Neural cell (in vitro differentiated cells): ENCODE measurements at regions not wholly inside any gene's neighbourhood (a gene's known extent, or its start where the extent isn't known, plus 50 kb on each side); places are given as distances from the start of the nearest gene placed in this dataset.

Source experiments
- H2AFZ ChIP-seq: fragments of 200-600, 300-800 bp; sonication (generic), shearing (Covaris generic); 2 replicates; pipeline ENCODE4 v1.6.0; 2014; ENCODE audit warnings: low read depth, mild to moderate bottlenecking, antibody characterized with exemption, low read length, moderate library complexity
- H3F3A ChIP-seq: fragments of 200-600 bp; shearing (Covaris generic); 2 replicates; pipeline ENCODE4 v1.6.1; 2016; ENCODE audit warnings: mild to moderate bottlenecking, moderate library complexity, mixed read lengths, antibody characterized with exemption, low read length; ENCODE audit not compliant: insufficient read depth, poor library complexity, severe bottlenecking
- H3K27ac ChIP-seq: fragments of 200-600, 300-800 bp; sonication (generic), shearing (Covaris generic); 2 replicates; pipeline ENCODE4 v1.5.1; 2014; ENCODE audit warnings: mild to moderate bottlenecking, low read length, moderate library complexity
- H3K27me3 ChIP-seq: fragments of 300-800, 200-600 bp; sonication (generic), shearing (Covaris generic); 2 replicates; pipeline ENCODE4 v1.6.0; 2014; ENCODE audit warnings: mild to moderate bottlenecking, low read depth, low read length, moderate library complexity; ENCODE audit not compliant: insufficient read depth
- H3K36me3 ChIP-seq: fragments of 300-800, 200-600 bp; sonication (generic), shearing (Covaris generic); 2 replicates; pipeline ENCODE4 v1.5.1; 2014; ENCODE audit warnings: mild to moderate bottlenecking, antibody characterized with exemption, low read length, moderate library complexity; ENCODE audit not compliant: insufficient read depth
- H3K4me2 ChIP-seq: fragments of 300-800, 200-600 bp; sonication (generic), shearing (Covaris generic); 2 replicates; pipeline ENCODE4 v1.6.0; 2014; ENCODE audit warnings: mild to moderate bottlenecking, low read length
- H3K4me3 ChIP-seq: fragments of 300-800, 200-600 bp; sonication (generic), shearing (Covaris generic); 2 replicates; pipeline ENCODE4 v1.5.1; 2014; ENCODE audit warnings: mild to moderate bottlenecking, low read length, moderate library complexity
- H3K79me2 ChIP-seq: fragments of 200-600 bp; shearing (Covaris generic); replicated peaks from 2 replicates; pipeline ENCODE4 v1.6.0; 2014; ENCODE audit warnings: mild to moderate bottlenecking, low read length, moderate library complexity; ENCODE audit not compliant: insufficient read depth
- H3K9ac ChIP-seq: fragments of 300-800, 200-600 bp; sonication (generic), shearing (Covaris generic); 2 replicates; pipeline ENCODE4 v1.6.1; 2016; ENCODE audit warnings: mild to moderate bottlenecking, low read length, mixed read lengths
- H3K9me2 ChIP-seq: fragments of 200-600 bp; shearing (Covaris generic); 2 replicates; pipeline ENCODE4 v1.6.1; 2016; ENCODE audit warnings: mild to moderate bottlenecking, low read length, mixed read lengths; ENCODE audit not compliant: insufficient read depth
- H3K9me3 ChIP-seq: fragments of 200-600, 300-800 bp; sonication (generic), shearing (Covaris generic); 2 replicates; pipeline ENCODE4 v1.6.1; 2016; ENCODE audit warnings: mild to moderate bottlenecking, mixed run types, low read length, moderate library complexity, mixed read lengths
- H4K20me1 ChIP-seq: fragments of 200-600 bp; shearing (Covaris generic); 2 replicates; pipeline ENCODE4 v1.6.1; 2016; ENCODE audit warnings: mild to moderate bottlenecking, mixed run types; ENCODE audit not compliant: insufficient read depth
- CTCF ChIP-seq: fragments of 450-650 bp; IDR thresholded peaks from 2 replicates; pipeline ENCODE4 v1.5.1; 2014; ENCODE audit warnings: antibody characterized with exemption, mild to moderate bottlenecking, moderate library complexity; ENCODE audit not compliant: poor library complexity, severe bottlenecking
- EP300 ChIP-seq: fragments of 450-650 bp; conservative IDR thresholded peaks from 2 replicates; pipeline ENCODE4 v1.6.1; 2014; ENCODE audit warnings: antibody characterized with exemption, mild to moderate bottlenecking, moderate library complexity; ENCODE audit not compliant: poor library complexity, severe bottlenecking
- EZH2 ChIP-seq: fragments of 200-600, 300-800 bp; shearing (Covaris generic), sonication (generic); IDR thresholded peaks from 2 replicates; pipeline ENCODE4 v1.6.1; 2014; ENCODE audit warnings: antibody characterized with exemption, low read length, borderline replicate concordance, mild to moderate bottlenecking; ENCODE audit not compliant: insufficient read depth, poor library complexity, severe bottlenecking
- MXI1 ChIP-seq: fragments of 450-650 bp; conservative IDR thresholded peaks from 2 replicates; pipeline ENCODE4 v1.6.1; 2014; ENCODE audit warnings: antibody characterized with exemption, mild to moderate bottlenecking; ENCODE audit not compliant: poor library complexity, severe bottlenecking
- POLR2AphosphoS5 ChIP-seq: IDR thresholded peaks from 2 replicates; pipeline ENCODE4 v1.6.1; 2012
- RAD21 ChIP-seq: fragments of 450-650 bp; conservative IDR thresholded peaks from 2 replicates; pipeline ENCODE4 v1.6.1; 2014; ENCODE audit warnings: antibody characterized with exemption, mild to moderate bottlenecking, moderate library complexity
- REST ChIP-seq: IDR thresholded peaks from 2 replicates; pipeline ENCODE4 v1.6.1; 2012; ENCODE audit warnings: borderline replicate concordance
- SMC3 ChIP-seq: fragments of 450-650 bp; conservative IDR thresholded peaks from 2 replicates; pipeline ENCODE4 v1.6.1; 2014; ENCODE audit warnings: antibody characterized with exemption, mild to moderate bottlenecking, moderate library complexity; ENCODE audit not compliant: poor library complexity
- TAF1 ChIP-seq: IDR thresholded peaks from 2 replicates; pipeline ENCODE4 v1.6.1; 2012; ENCODE audit warnings: low read depth

- TF ChIP-seq MXI1 = no peak
Observed at GRCh38 chr14:38828183-38828827, 274.7 kb downstream of the SEC23A start (continued).

- no peak overlapping the region for H2AFZ ChIP-seq
- H3K79me2 ChIP-seq = no peaks in the 10 kb centered on the region
- no peaks in the 10 kb centered on the region for H3F3A ChIP-seq
- no peak overlapping the region for H3K4me3 ChIP-seq
- H3K27ac ChIP-seq = no peak overlapping the region
- no peak overlapping the region for H3K9ac ChIP-seq
- H3K4me2 ChIP-seq = no peak overlapping the region
- H3K9me2 ChIP-seq = no peaks in the 10 kb centered on the region
- no peaks in the 10 kb centered on the region for H3K36me3 ChIP-seq
- H3K9me3 ChIP-seq = no peaks in the 10 kb centered on the region
- H3K27me3 ChIP-seq = no peaks in the 10 kb centered on the region
- TF ChIP-seq CTCF = no peak
- TF ChIP-seq EZH2 = no peak
- no peak for TF ChIP-seq POLR2AphosphoS5
- no peak for TF ChIP-seq REST
- TF ChIP-seq EP300 = no peak
- no peak for TF ChIP-seq SMC3
- no peak for TF ChIP-seq TAF1
- TF ChIP-seq MXI1 = no peak
- TF ChIP-seq RAD21 = no peak
- H4K20me1 ChIP-seq = no peaks in the 10 kb centered on the region
Observed at GRCh38 chr14:38824706-38825105, 278.3 kb downstream of the SEC23A start.

GRCh38 chr14:38818555-38818954 is 284.5 kb downstream of the SEC23A start:
- Histone ChIP-seq H3F3A (no peaks in the 10 kb centered on the region), H4K20me1 (no peaks in the 10 kb centered on the region), H3K27me3 (no peaks in the 10 kb centered on the region), H3K36me3 (no peaks in the 10 kb centered on the region), H3K79me2 (no peaks in the 10 kb centered on the region), H3K9me2 (no peaks in the 10 kb centered on the region), H3K9ac (no peak overlapping the region), H3K27ac (no peak overlapping the region), H3K4me3 (no peak overlapping the region), H3K4me2 (no peak overlapping the region), H3K9me3 (no peaks in the 10 kb centered on the region), H2AFZ (no peak overlapping the region)
- TF ChIP-seq EP300 (no peak), MXI1 (no peak)
